ENCODE measurements at regions not wholly inside any gene's neighbourhood (a gene's known extent, or its start where the extent isn't known, plus 50 kb on each side); places are given as distances from the start of the nearest gene placed in this dataset.
A peak's percentile ranks its signal among the peaks of the same experiment; 100 is the strongest.

DNA sequence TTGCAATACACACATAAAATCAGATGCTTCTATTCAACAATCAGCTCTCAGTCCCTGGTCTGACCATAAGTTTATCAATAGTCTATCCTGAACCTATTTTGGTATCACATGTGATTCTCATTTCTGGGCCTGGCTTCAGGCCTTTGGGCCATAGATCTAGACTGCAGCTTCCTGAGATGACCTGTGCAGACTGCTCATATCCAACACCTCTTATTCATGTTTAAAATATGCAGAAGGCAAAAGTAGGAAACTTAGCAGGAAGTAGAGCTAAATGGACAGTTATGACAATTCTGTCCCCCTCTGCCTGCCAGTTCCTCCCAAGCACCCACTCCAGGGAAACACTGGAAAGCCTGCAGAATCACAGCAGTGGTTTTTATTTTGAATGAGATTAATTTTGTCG is 53.3 kb downstream of the C7orf25 start:
- no peak overlapping the region for H3K4me3 ChIP-seq
- H3K4me1 ChIP-seq: no peaks in the 10 kb centered on the region
- no peaks in the 10 kb centered on the region for H3K9me3 ChIP-seq
- no peak overlapping the region for H3K27ac ChIP-seq
- no peaks in the 10 kb centered on the region for H3K27me3 ChIP-seq
- no peak for TF ChIP-seq POLR2A (IDR thresholded peaks at IDR 0.05)
- TF ChIP-seq, protein P1, sequence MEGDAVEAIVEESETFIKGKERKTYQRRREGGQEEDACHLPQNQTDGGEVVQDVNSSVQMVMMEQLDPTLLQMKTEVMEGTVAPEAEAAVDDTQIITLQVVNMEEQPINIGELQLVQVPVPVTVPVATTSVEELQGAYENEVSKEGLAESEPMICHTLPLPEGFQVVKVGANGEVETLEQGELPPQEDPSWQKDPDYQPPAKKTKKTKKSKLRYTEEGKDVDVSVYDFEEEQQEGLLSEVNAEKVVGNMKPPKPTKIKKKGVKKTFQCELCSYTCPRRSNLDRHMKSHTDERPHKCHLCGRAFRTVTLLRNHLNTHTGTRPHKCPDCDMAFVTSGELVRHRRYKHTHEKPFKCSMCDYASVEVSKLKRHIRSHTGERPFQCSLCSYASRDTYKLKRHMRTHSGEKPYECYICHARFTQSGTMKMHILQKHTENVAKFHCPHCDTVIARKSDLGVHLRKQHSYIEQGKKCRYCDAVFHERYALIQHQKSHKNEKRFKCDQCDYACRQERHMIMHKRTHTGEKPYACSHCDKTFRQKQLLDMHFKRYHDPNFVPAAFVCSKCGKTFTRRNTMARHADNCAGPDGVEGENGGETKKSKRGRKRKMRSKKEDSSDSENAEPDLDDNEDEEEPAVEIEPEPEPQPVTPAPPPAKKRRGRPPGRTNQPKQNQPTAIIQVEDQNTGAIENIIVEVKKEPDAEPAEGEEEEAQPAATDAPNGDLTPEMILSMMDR (IDR thresholded peaks at IDR 0.05): no peak
- no peaks in the 10 kb centered on the region for H3K36me3 ChIP-seq
- no peak for DNase-seq

DNA sequence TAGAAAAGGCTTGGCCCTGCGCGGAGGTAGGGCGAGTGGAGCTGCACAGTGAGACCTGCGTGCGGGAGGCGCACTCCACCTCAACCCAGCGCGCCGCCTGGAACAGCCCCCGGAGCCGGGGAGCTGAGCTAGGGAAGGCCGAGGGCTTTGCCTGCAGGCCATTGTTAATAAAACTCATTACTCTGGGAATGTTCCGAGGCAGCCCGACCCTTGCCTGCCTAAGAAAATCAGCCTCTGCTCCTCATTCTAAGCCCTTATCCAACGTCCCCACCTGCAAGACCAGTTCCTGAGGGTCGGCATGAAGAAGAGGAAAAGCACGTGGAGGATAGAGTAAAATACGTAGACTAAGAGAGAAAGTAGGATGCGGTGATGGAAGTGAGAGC is 55.3 kb downstream of the C7orf25 start:
- Histone ChIP-seq H3K27me3 (no peaks in the 10 kb centered on the region), H3K4me3 (peak overlapping the region in 3 of 4 donors; percentile 6 to 49 (median 46)), H3K9me3 (no peaks in the 10 kb centered on the region), H3K36me3 (no peaks in the 10 kb centered on the region), H3K4me1 (no peaks in the 10 kb centered on the region), H3K27ac (peak overlapping the region in 1 of 4 donors; percentile 57)
- TF ChIP-seq POLR2A (IDR thresholded peaks at IDR 0.05): no peak
- TF ChIP-seq, protein P1 (IDR thresholded peaks at IDR 0.05): no peak
- DNase-seq: no peak

DNA sequence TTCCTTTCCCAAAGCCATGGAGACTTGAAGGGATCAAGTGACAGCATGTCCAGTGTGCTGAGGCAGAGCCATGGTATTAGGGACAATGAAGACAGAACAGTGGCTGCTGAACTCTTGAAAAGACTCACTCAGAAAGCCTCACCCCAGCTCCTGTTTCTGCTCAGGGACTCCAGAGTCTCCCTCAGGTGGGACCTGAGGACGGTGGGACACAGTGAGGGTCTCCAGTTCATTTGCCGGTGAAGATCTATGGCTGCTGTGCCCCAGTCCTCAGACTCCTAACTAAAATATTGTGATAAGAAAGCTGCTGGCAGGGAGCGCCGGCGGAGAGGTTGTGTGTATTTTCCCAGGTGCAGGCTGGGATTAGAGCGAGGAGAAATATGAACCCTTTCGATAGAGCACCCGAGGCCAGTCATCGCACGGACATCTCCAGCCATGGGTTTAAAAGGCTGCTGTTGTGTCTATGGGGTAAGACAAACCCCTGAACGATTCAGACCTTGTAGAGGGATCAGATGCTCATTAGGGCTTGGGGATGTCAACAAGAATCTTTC is 57.2 kb downstream of the C7orf25 start:
- no peak for DNase-seq
- H3K4me1 ChIP-seq: no peaks in the 10 kb centered on the region
- H3K9me3 ChIP-seq: no peaks in the 10 kb centered on the region
- H3K27ac ChIP-seq: no peak overlapping the region
- no peaks in the 10 kb centered on the region for H3K36me3 ChIP-seq
- TF ChIP-seq, protein P1 (IDR thresholded peaks at IDR 0.05): no peak
- TF ChIP-seq POLR2A (IDR thresholded peaks at IDR 0.05): no peak
- H3K4me3 ChIP-seq: no peak overlapping the region
- no peaks in the 10 kb centered on the region for H3K27me3 ChIP-seq

DNA sequence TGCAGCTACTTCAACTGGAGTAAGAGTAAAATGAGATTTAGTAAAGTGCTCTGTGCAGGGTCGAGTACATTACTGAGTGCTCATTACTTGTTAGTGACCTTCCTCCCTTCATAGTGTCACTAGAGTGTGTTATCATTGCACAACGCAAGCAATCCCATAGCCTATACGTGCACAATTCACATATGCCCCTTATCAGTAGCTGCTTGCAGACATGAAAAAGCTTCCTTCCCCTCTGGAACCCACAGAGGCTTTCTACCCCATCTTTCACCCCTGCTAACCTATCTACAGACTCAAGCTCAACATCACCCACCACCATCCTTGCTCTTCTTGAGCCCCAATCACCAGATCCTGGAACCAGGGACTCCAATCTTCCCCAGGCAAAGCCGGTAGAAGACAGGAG is 59.3 kb downstream of the C7orf25 start:
- no peak for DNase-seq
- Histone ChIP-seq H3K9me3 (no peaks in the 10 kb centered on the region), H3K4me3 (no peak overlapping the region), H3K4me1 (no peaks in the 10 kb centered on the region), H3K27ac (no peak overlapping the region), H3K36me3 (no peaks in the 10 kb centered on the region), H3K27me3 (no peaks in the 10 kb centered on the region)
- TF ChIP-seq, protein P1 (IDR thresholded peaks at IDR 0.05): no peak
- TF ChIP-seq POLR2A (IDR thresholded peaks at IDR 0.05): no peak

DNA sequence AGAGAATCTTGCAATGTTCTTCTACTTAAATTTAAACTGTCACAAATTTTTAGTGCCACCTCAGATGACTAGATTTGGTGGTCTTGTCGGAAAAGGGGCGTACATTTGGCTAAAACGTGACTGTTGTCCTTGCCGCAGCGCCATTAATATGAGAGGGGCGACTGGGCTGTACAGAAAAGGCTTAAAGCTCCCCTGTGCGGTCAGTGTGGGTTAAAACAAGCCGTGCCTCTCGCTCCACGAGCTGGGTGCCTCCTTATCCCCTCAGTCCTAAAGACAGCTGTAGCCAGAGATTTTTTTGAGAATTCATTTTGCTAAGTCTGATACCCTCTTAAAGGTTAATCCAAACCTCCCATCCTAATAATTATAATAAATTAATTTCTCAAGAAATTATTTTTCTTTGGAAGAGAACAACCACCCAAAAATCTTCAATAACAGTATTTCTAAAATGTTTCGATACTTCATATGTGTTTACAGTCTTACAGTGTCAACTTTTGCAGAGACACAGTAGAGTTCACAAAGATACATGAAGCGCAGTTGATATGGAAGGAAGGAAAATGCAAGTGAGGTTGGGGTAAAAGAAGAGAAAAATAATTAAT is 68.6 kb downstream of the C7orf25 start:
- Histone ChIP-seq H3K27ac (no peak overlapping the region), H3K27me3 (no peaks in the 10 kb centered on the region), H3K36me3 (no peaks in the 10 kb centered on the region), H3K9me3 (no peaks in the 10 kb centered on the region), H3K4me3 (no peak overlapping the region), H3K4me1 (no peaks in the 10 kb centered on the region)
- DNase-seq: peak in 1 of 3 donors; percentile 48
- TF ChIP-seq, protein P1 (IDR thresholded peaks at IDR 0.05): peak in 4 of 6 experiments; percentile 22 to 48 (median 34)
- TF ChIP-seq POLR2A (IDR thresholded peaks at IDR 0.05): no peak

All from Peyer's patch (tissue), 4 donors.